SU-DHL-6 (cell line): ENCODE measurements at regions not wholly inside any gene's neighbourhood (a gene's known extent, or its start where the extent isn't known, plus 50 kb on each side); places are given as distances from the start of the nearest gene placed in this dataset.

Experiments
- EZH2phosphoT487 ChIP-seq: fragments of 200-600 bp; sonication (generic), shearing (Covaris generic); conservative IDR thresholded peaks from 2 replicates; pipeline ENCODE4 v1.6.1; 2018; ENCODE audit warnings: mild to moderate bottlenecking, antibody characterized with exemption, low read length, moderate library complexity, mixed read lengths
- TF ChIP-seq, protein P1 (sequence below): fragments of 200-600 bp; sonication (generic); IDR thresholded peaks from one replicate; pipeline ENCODE4 v1.5.1; 2017; ENCODE audit warnings: antibody characterized with exemption, mild to moderate bottlenecking, low read length, moderate library complexity; ENCODE audit not compliant: insufficient read depth, poor library complexity, severe bottlenecking

DNA sequence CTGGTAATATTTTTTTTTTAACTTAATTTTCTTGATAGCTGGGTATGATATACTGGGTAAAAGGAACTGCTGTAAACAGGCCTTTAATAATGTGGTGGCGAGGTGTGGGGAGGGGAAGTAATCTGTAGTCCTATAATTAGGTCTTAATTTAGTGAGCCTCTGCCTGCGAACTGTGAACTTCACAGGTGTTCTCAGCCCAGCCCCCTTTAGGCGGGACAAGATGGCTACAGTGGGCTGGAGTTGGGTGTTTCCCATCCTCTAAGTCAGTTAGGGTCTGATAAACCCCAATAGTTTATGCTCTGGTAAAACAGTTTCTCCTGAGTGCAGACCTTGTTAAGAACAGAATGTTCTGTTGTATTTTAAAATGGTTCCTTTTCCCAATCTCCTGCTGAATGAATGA lies 97.6 kb upstream of the SERP2 start:
- TF ChIP-seq, protein P1, sequence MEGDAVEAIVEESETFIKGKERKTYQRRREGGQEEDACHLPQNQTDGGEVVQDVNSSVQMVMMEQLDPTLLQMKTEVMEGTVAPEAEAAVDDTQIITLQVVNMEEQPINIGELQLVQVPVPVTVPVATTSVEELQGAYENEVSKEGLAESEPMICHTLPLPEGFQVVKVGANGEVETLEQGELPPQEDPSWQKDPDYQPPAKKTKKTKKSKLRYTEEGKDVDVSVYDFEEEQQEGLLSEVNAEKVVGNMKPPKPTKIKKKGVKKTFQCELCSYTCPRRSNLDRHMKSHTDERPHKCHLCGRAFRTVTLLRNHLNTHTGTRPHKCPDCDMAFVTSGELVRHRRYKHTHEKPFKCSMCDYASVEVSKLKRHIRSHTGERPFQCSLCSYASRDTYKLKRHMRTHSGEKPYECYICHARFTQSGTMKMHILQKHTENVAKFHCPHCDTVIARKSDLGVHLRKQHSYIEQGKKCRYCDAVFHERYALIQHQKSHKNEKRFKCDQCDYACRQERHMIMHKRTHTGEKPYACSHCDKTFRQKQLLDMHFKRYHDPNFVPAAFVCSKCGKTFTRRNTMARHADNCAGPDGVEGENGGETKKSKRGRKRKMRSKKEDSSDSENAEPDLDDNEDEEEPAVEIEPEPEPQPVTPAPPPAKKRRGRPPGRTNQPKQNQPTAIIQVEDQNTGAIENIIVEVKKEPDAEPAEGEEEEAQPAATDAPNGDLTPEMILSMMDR: no peak
- no peak for TF ChIP-seq EZH2phosphoT487
